ENCODE measurements at regions not wholly inside any gene's neighbourhood (a gene's known extent, or its start where the extent isn't known, plus 50 kb on each side); places are given as distances from the start of the nearest gene placed in this dataset.
A peak's percentile ranks its signal among the peaks of the same experiment; 100 is the strongest.

- WGBS (ENCODE audit: insufficient coverage), result 75% methylated on average over 1 of the region's 5 CpGs
- no peaks in the 10 kb centered on the region for H3K27me3 ChIP-seq (ENCODE audit: control insufficient read depth, insufficient read depth, low read length)
- DNase-seq, result no peak
- no peaks in the 10 kb centered on the region for H3K36me3 ChIP-seq (ENCODE audit: control insufficient read depth, insufficient read depth, low read length)
- no peak overlapping the region for H3K27ac ChIP-seq (ENCODE audit: low read length)
- H3K9me3 ChIP-seq (replicated peaks; ENCODE audit: control insufficient read depth, low read depth, low read length), result peaks cover 2% of the 10 kb centered on the region
- peaks cover 2% of the 10 kb centered on the region for H3K4me1 ChIP-seq (ENCODE audit: control insufficient read depth, insufficient read depth, low read length)
- no peak overlapping the region for H3K4me3 ChIP-seq (ENCODE audit: low read length)
Measured at GRCh38 chr3:15969874-15970640, 172.3 kb upstream of the ANKRD28 start.

- H3K4me3 ChIP-seq (ENCODE audit: low read length), result no peak overlapping the region
- no peaks in the 10 kb centered on the region for H3K27me3 ChIP-seq (ENCODE audit: control insufficient read depth, insufficient read depth, low read length)
- peaks cover 2% of the 10 kb centered on the region for H3K9me3 ChIP-seq (replicated peaks; ENCODE audit: control insufficient read depth, low read depth, low read length)
- H3K4me1 ChIP-seq (ENCODE audit: control insufficient read depth, insufficient read depth, low read length), result peaks cover 2% of the 10 kb centered on the region
- H3K27ac ChIP-seq (ENCODE audit: low read length), result no peak overlapping the region
- no peak for DNase-seq
- H3K36me3 ChIP-seq (ENCODE audit: control insufficient read depth, insufficient read depth, low read length), result no peaks in the 10 kb centered on the region
- 98% methylated on average over 8 of the region's 8 CpGs for WGBS (ENCODE audit: insufficient coverage)
Measured at GRCh38 chr3:15973414-15973813, 175.6 kb upstream of the ANKRD28 start.

GRCh38 chr3:15973940-15974339 is 176.2 kb upstream of the ANKRD28 start:
- no peak for DNase-seq
- no CpG with 5 or more reads among the region's 1 CpG for WGBS (ENCODE audit: insufficient coverage)
- no peak overlapping the region for H3K4me3 ChIP-seq (ENCODE audit: low read length)
- peaks cover 2% of the 10 kb centered on the region for H3K4me1 ChIP-seq (ENCODE audit: control insufficient read depth, insufficient read depth, low read length)
- H3K9me3 ChIP-seq (replicated peaks; ENCODE audit: control insufficient read depth, low read depth, low read length), result peaks cover 2% of the 10 kb centered on the region
- no peaks in the 10 kb centered on the region for H3K36me3 ChIP-seq (ENCODE audit: control insufficient read depth, insufficient read depth, low read length)
- no peak overlapping the region for H3K27ac ChIP-seq (ENCODE audit: low read length)
- no peaks in the 10 kb centered on the region for H3K27me3 ChIP-seq (ENCODE audit: control insufficient read depth, insufficient read depth, low read length)

GRCh38 chr3:15974647-15975046 is 176.9 kb upstream of the ANKRD28 start:
- no peak for DNase-seq
- Histone ChIP-seq H3K9me3 (replicated peaks; ENCODE audit: control insufficient read depth, low read depth, low read length) (peaks cover 2% of the 10 kb centered on the region), H3K4me3 (ENCODE audit: low read length) (no peak overlapping the region), H3K27ac (ENCODE audit: low read length) (no peak overlapping the region), H3K4me1 (ENCODE audit: control insufficient read depth, insufficient read depth, low read length) (peaks cover 2% of the 10 kb centered on the region), H3K27me3 (ENCODE audit: control insufficient read depth, insufficient read depth, low read length) (no peaks in the 10 kb centered on the region), H3K36me3 (ENCODE audit: control insufficient read depth, insufficient read depth, low read length) (no peaks in the 10 kb centered on the region)
- 30% methylated on average over 2 of the region's 6 CpGs for WGBS (ENCODE audit: insufficient coverage)

- H3K36me3 ChIP-seq (ENCODE audit: control insufficient read depth, insufficient read depth, low read length), result no peaks in the 10 kb centered on the region
- H3K27me3 ChIP-seq (ENCODE audit: control insufficient read depth, insufficient read depth, low read length), result no peaks in the 10 kb centered on the region
- no peak overlapping the region for H3K27ac ChIP-seq (ENCODE audit: low read length)
- no peak for DNase-seq
- H3K4me1 ChIP-seq (ENCODE audit: control insufficient read depth, insufficient read depth, low read length), result peaks cover 2% of the 10 kb centered on the region
- no CpG with 5 or more reads among the region's 2 CpGs for WGBS (ENCODE audit: insufficient coverage)
- no peak overlapping the region for H3K4me3 ChIP-seq (ENCODE audit: low read length)
- H3K9me3 ChIP-seq (replicated peaks; ENCODE audit: control insufficient read depth, low read depth, low read length), result peaks cover 2% of the 10 kb centered on the region
Measured at GRCh38 chr3:15976524-15976923, 178.7 kb upstream of the ANKRD28 start.

- Histone ChIP-seq H3K9me3 (replicated peaks; ENCODE audit: control insufficient read depth, low read depth, low read length) (no peaks in the 10 kb centered on the region), H3K27ac (ENCODE audit: low read length) (no peak overlapping the region), H3K4me1 (ENCODE audit: control insufficient read depth, insufficient read depth, low read length) (peaks cover 2% of the 10 kb centered on the region), H3K4me3 (ENCODE audit: low read length) (no peak overlapping the region), H3K27me3 (ENCODE audit: control insufficient read depth, insufficient read depth, low read length) (no peaks in the 10 kb centered on the region), H3K36me3 (ENCODE audit: control insufficient read depth, insufficient read depth, low read length) (no peaks in the 10 kb centered on the region)
- no CpG with 5 or more reads among the region's 1 CpG for WGBS (ENCODE audit: insufficient coverage)
- no peak for DNase-seq
Measured at GRCh38 chr3:15977090-15977489, 179.3 kb upstream of the ANKRD28 start.

GRCh38 chr3:15977598-15978232 is 179.9 kb upstream of the ANKRD28 start:
- peaks cover 2% of the 10 kb centered on the region for H3K4me1 ChIP-seq (ENCODE audit: control insufficient read depth, insufficient read depth, low read length)
- no peak for DNase-seq
- 94% methylated on average over 2 of the region's 6 CpGs for WGBS (ENCODE audit: insufficient coverage)
- H3K36me3 ChIP-seq (ENCODE audit: control insufficient read depth, insufficient read depth, low read length), result no peaks in the 10 kb centered on the region
- H3K27ac ChIP-seq (ENCODE audit: low read length), result no peak overlapping the region
- no peak overlapping the region for H3K4me3 ChIP-seq (ENCODE audit: low read length)
- no peaks in the 10 kb centered on the region for H3K27me3 ChIP-seq (ENCODE audit: control insufficient read depth, insufficient read depth, low read length)
- H3K9me3 ChIP-seq (replicated peaks; ENCODE audit: control insufficient read depth, low read depth, low read length), result no peaks in the 10 kb centered on the region

GRCh38 chr3:15978801-15979200 is 181.0 kb upstream of the ANKRD28 start:
- Histone ChIP-seq H3K27ac (ENCODE audit: low read length) (peak overlapping the region; percentile 47), H3K9me3 (replicated peaks; ENCODE audit: control insufficient read depth, low read depth, low read length) (no peaks in the 10 kb centered on the region), H3K4me1 (ENCODE audit: control insufficient read depth, insufficient read depth, low read length) (peaks cover 5% of the 10 kb centered on the region), H3K36me3 (ENCODE audit: control insufficient read depth, insufficient read depth, low read length) (no peaks in the 10 kb centered on the region), H3K27me3 (ENCODE audit: control insufficient read depth, insufficient read depth, low read length) (no peaks in the 10 kb centered on the region), H3K4me3 (ENCODE audit: low read length) (no peak overlapping the region)
- no CpG with 5 or more reads among the region's 2 CpGs for WGBS (ENCODE audit: insufficient coverage)
- no peak for DNase-seq

- Histone ChIP-seq H3K27me3 (ENCODE audit: control insufficient read depth, insufficient read depth, low read length) (no peaks in the 10 kb centered on the region), H3K4me3 (ENCODE audit: low read length) (no peak overlapping the region), H3K27ac (ENCODE audit: low read length) (no peak overlapping the region), H3K4me1 (ENCODE audit: control insufficient read depth, insufficient read depth, low read length) (peaks cover 5% of the 10 kb centered on the region), H3K36me3 (ENCODE audit: control insufficient read depth, insufficient read depth, low read length) (no peaks in the 10 kb centered on the region), H3K9me3 (replicated peaks; ENCODE audit: control insufficient read depth, low read depth, low read length) (no peaks in the 10 kb centered on the region)
- DNase-seq, result no peak
- 57% methylated on average over 1 of the region's 2 CpGs for WGBS (ENCODE audit: insufficient coverage)
Measured at GRCh38 chr3:15979495-15979894, 181.7 kb upstream of the ANKRD28 start.

GRCh38 chr3:15979900-15980299 is 182.1 kb upstream of the ANKRD28 start:
- no peak for DNase-seq
- WGBS (ENCODE audit: insufficient coverage), result no CpG with 5 or more reads among the region's 3 CpGs
- Histone ChIP-seq H3K4me3 (ENCODE audit: low read length) (no peak overlapping the region), H3K9me3 (replicated peaks; ENCODE audit: control insufficient read depth, low read depth, low read length) (no peaks in the 10 kb centered on the region), H3K36me3 (ENCODE audit: control insufficient read depth, insufficient read depth, low read length) (no peaks in the 10 kb centered on the region), H3K27me3 (ENCODE audit: control insufficient read depth, insufficient read depth, low read length) (no peaks in the 10 kb centered on the region), H3K4me1 (ENCODE audit: control insufficient read depth, insufficient read depth, low read length) (peaks cover 3% of the 10 kb centered on the region), H3K27ac (ENCODE audit: low read length) (no peak overlapping the region)

Measured in muscle of leg (tissue), 3 donors.